HL-60/S4 (cell line): ENCODE measurements at regions not wholly inside any gene's neighbourhood (a gene's known extent, or its start where the extent isn't known, plus 50 kb on each side); places are given as distances from the start of the nearest gene placed in this dataset.

Experiments used
- in situ Hi-C: fragments of 300-500 bp; cut with MboI; formaldehyde crosslinking; loops from 2 replicates; pipeline ENCODE4 v1.14.3; 2022; ENCODE audit warnings: low sequenced_read_pairs

DNA sequence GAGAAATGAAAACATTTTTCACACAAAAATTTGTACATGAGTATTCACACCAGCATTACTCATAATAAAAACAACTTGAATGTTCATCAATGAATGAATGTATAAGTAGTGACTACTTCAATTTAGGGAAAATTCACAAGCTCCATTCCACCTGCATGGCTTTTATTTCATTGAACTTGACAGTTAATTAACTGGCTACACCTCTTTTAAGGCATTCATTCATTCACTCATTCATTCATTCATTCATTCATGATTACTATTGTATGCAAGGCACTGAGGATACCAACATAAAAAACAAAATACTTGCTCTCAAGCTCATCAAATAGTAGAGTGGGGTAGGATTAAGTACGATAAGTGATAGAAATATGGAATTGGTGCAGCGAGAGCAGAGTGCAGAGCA lies 198.3 kb upstream of the DLGAP1 start:
- in situ Hi-C loops = no loop called here

DNA sequence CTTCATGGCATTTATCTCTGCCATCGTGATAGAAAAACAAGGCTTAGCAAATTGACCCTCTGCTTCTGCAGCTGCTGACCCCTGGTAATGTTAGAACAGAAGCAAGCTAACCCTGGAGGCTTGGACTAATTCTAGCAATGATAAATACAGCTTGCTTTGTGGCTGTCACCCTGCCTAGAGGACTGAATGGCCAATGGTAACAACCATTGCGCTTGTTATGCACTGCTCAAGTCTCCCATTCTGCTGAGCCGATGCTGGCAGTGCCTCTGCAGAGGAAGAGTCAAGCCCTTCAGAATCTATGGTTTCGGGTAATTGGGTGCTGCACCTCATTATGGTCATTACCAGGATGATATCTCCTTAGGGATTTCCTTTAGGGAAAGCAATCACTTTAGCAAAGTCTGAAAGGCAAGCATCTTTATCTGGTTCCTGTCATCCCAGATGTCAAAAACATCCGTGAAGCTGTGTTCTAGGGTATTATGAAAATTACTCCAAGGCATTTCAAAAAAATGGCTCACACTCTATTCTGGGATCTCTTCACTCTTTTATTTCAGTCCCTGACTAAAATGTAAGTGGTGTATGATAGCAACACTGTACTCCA lies 186.8 kb upstream of the DLGAP1 start:
- in situ Hi-C loops = no loop called here

DNA sequence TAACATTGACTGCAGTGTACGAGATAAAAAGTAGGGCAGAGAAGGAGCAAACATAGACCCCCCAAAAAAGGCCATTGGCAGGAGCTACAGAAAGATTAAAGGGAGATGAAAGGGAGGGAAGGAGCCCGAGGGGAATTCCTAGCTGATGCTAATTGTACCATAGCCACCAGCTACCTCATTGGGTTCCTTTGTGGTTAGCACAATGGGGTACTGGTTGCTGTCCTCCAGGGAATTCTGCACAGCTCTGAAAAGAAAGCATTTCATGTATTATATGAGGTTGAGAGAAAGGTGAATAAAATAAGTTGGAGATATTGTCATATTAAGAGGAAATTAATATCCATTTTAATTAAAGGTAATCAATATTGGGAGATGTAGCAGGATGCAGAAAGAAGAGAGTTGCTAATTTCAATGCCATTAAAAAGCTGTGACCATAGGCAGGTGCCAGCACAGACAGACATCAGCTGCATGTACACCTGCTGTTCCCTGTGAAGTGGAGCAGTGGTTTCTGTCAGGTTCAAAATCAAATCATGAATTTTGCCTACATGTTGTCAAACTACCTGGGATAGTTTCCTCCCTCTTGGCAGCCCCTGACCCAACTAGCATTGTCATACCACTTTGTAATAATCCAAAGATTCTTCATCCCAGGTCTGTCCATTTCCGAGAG lies 185.4 kb upstream of the DLGAP1 start:
- in situ Hi-C loops = no loop called here

DNA sequence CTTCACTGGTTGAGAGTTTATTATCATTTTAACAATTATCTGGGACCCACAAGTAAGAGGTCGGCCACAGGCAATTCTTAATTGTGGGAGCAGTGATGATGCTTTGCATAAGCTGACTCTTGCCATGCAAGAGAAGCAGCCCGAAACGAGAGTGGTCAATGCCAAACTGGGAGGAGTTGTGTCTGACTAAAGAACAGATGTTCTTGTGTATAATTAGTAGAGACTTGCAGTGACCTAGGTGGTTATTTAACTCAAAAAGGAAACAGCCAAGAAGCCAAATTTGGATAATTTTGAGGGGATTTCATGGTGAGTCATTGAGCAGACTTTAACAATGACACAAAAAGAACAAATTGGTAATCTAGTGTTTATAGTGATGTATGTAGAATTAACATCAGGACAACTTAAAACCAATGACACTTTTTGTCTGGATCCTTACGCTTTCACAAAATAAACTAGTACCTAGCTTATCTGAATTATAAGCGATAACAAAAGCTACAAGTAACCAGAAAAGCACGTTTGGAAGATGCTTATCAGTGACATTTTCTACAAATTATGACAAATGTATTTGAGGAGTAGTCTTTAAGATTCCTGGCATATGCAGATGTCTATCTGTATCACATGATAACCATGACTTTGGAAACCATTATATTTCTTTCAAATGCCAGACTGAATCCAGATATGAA lies 184.7 kb upstream of the DLGAP1 start:
- in situ Hi-C loops = no loop called here

DNA sequence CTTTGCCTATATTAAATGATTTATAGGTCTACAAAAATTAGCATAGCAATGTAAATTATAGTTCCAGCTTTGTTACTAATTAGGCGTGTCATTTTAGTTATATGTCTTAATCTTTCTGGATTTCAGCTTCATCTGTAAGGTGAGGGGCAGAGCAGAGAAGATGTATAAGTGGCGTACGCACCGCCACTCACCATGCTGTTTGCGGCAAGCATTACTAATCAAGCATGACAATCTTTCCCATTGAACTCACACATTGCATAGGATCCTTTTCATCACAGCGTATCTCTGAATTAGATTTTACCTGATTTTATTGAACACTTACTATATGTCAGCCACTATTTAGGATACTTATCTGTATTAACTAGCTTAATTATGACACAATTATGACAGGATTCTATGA lies 183.6 kb upstream of the DLGAP1 start:
- in situ Hi-C loops = no loop called here

DNA sequence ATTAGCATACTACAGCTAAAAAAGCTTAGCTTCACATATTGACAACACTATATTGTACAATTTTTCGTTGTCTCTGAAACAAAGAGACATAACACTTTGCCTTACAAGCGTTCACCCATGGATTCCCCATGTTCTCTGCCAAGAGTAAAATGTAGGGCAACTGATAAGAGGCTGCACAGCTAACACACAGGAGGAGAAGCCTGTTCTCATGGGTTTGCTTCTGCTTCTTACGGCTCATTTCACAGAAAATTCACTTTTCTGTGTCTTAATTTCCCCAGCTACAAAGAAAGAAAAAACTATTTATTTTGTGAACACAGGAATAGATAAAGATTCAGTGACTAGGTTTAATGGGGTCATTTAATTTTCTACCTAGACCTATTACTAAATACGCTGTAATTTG lies 182.8 kb upstream of the DLGAP1 start:
- in situ Hi-C loops = no loop called here

DNA sequence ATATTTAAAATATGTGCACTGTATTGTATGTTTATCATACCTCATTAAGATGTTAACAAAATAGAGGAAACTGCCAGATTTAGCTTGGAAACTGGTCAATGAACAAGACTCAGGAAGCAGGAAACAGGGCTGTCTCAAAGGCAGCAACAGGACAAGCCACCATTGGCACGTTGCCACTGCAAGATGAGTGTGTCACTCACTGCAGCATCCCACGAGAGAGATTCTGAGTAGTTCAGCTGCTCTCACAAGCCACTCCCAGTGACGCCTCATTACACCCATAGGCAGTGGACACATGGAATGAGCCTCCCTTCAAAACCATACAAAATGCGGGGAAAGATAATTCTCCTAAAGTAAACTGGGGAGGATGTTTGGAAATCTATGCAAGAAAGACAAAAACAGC lies 181.9 kb upstream of the DLGAP1 start:
- in situ Hi-C loops = no loop called here

DNA sequence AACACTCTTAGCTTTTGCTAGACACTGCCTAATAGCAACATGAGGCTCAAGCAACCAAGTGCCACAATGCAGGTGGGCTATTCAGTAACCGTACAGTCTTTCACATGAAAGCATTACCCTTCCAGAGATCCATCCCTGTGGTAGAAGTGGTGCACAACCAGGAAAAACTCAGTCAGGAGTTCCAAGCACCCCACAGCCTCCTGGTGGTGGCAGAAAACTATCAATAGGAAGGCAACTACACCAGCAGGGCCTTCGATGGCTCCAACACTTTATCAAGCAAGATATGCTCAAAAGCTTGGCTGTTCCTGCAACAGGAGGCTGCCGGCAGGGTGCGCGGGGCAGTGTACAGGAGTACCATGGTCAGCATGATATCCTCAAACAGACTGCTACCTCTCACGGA lies 176.1 kb upstream of the DLGAP1 start:
- in situ Hi-C loops = no loop called here

DNA sequence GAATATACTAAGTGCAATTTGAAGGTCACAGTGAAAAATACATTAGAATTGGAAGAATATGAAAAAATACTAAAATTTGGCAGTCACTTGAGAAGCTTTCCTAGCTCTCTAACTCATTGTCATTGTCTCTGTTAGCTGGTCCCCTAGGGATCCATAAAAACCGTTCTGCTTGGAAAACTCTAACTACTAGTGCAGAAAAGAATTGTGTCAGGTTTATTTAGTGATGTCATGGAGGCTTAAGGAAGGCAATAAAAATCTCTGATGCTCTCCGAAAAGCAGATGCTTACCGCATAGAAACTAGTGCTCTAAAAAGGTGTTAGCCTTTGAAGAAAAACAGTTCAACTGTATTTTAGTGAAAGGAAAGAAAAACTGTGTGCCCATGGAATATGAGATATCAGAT lies 150.1 kb upstream of the DLGAP1 start:
- in situ Hi-C loops = no loop called here

DNA sequence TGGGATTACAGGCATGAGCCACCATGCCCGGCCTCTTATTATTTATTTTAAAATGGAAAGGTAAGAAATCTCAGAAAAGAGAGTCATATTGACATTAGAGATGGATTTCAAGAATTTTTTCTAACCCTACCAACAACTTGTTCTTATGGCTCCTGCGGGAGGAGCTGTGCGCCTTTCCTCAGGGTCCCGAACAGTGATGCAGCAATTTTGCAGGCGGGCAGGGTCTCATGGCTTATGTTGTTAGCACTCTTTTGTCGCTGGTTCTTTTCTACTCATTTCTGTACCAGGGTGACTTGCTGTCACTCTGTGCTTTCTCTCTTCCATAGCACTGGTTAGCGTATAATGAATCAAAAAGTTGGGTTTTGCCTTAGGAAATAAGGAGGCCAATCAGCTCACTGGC lies 148.8 kb upstream of the DLGAP1 start:
- in situ Hi-C loops = no loop called here

DNA sequence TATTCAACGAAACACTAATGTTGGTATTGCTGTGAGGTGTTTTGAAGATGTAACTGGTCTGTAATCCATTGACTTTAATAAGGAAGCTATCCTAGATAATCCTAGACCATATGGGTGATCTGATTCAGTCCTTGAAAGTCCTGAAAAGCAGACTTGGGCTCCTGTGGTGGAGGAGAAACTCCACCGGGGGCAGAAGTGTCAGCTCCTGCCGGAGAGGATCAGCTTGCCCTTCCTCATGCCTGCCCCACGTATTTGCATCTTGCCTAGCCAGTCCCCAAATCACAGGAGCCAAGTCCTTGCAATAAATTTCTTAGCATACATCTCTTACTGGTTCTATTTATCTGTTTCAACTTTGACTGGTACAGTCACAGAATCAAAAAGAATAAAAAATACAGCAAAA lies 144.2 kb upstream of the DLGAP1 start:
- in situ Hi-C loops = no loop called here

DNA sequence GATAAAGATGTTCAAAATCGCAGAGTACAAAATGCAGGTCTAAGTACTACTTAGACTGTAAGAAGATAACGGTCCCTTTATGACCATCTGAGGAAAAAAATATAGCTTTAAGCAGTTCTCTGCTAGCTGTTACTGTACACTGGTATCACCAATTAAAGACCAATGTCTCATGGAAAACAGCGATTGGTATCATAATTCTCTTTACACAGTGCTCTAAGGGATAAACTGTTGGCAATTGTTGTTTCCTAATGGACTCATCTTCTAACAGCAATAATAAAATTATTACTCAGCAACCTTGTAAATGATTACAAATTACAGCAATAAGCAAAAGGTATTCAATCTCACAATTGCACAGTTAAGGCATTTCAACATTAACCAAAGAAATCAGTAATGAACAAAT lies 142.2 kb upstream of the DLGAP1 start:
- in situ Hi-C loops = no loop called here

DNA sequence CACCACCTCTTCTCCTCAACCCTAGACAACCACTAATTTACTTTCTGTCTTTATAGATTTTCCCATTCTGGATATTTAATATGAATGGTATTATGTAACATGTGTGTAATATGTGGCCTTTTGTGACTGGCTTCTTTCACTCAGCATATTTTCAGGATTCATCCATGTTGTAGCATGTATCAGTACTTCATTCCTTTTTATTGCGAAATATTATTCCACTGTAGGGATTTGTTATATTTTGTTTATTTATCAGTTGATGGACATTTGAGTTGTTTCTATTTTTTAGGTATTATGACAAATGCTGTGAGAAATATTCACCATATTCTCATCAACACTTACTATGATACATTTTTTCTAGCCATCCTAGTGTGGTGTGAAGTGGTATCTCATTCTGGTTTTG lies 138.8 kb upstream of the DLGAP1 start:
- in situ Hi-C loops = no loop called here

DNA sequence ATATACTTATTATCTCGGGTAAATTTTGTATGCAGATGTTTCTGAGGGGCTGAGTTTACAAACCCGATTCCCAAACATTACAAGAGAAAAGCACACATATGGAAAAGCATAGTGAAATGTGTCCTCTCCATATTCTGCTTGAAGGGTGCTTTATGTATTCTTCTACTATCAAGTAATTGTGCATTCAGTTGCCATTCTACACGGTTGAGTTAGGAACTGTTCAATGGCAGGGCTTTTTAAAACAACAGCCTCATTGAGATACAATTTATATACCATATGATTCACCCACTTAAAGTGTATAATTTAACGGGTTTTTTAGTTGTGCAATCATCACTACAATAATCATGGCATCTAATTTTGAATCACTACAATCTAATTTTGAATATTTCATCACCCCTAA lies 138.4 kb upstream of the DLGAP1 start:
- in situ Hi-C loops = no loop called here

DNA sequence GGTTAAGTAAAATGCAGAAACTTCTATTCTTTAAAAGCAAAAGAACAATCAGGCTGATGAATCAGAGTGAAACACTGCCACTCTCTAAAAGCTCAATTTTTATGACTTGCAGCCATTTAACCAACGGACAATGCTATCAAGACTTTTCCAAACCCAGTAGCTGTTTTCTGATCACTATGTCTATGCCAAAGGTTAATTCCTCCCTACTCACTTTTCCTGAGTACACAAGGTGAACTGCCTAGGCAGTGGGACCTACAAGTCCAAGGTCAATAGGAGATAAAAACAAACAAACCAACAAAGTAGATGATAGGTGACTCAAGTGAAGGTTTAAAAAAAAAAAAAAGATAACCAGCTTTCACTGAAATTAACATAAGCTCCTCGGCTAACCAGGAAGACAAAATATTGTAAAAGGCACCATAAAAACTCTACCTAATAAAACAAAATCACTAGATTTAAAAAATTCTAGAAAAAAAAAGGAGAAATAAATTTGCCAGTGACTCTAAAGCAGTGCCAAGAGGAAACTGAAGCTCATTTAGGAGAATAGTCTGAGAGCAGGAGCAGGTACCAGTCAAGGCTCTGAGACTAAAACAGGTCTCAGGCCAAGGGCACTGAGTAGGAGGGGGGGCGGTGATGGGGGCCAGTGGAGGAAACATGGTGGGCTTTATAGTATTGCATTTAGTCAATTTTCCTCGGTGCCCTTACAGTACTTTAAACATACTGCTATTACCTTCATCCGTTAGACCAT lies 134.1 kb upstream of the DLGAP1 start:
- in situ Hi-C loops = no loop called here

DNA sequence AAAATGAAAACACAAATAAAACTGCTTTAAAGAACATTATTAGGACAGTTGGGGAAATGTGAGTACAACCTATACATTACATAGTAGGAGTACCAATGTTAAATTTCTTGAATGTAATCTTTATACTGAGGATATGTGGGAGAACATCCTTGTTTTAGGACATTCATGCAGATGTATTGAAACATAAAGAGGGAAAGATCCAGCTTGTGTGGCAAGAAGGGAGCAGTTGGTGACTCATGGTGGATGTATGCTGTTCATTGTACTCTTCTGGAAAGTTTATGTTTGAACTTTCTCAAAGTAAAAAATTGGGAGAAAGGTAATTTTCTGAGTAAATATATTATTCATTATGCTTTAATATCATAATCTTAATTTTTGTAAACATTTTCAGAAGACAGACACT lies 132.1 kb upstream of the DLGAP1 start:
- in situ Hi-C loops = no loop called here

DNA sequence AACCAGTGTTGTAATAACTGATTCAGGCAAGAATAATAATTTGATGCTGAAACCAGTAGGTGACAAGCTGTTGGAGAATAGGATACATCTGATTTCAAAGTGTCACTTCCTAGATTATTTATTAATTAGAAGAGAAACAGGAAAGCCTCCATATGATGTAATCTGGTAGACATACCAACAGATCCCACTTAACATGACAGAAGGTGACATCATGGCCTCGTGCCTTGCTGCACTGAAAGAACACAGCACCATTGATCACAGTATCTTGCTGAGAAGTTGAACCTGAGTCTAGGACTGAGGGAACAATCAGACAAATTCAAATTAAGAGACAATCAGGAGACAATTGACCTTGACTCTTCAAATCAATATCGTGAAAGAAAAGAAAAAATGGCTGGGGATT lies 131.6 kb upstream of the DLGAP1 start:
- in situ Hi-C loops = no loop called here

DNA sequence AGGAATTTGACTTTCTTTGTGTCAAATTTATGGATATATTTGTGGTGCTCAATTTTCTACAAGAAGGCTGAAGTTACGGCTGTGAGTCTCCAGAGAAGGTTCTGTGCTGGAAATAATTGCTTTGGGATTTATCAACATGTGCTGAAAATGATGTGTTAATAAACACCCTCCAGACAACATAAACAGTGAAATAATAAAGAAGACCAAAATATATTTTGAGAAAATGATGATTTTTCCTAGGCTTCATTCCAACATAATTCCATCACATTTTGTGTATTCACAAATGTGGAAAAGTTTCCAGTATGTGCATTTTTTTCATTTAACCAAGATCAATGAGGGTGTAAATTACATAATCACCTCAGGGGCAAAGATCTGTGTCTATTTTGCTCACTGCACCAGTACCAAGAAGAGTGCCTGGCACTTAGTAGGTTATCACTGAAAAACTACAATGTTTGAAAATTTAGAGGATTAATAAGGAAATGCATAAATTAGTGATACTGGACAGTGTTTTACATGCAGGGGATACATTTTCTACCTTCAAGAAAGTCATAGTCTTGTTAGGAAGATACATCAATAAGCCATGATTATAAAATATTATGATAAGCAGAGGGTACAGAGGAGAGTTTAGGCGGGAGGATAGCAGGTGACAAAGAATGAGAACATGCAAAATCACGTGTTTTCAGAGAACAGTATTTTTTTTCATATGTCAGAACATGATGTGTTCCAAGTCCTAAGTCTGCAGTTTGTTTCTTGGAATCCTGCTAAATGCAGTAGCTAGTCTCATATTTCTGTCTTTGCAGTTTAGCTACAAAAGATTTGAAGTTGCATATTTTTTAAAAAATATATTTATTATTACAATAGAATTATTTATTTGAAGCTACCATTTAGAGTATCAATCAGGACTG lies 127.6 kb upstream of the DLGAP1 start:
- in situ Hi-C loops = no loop called here

DNA sequence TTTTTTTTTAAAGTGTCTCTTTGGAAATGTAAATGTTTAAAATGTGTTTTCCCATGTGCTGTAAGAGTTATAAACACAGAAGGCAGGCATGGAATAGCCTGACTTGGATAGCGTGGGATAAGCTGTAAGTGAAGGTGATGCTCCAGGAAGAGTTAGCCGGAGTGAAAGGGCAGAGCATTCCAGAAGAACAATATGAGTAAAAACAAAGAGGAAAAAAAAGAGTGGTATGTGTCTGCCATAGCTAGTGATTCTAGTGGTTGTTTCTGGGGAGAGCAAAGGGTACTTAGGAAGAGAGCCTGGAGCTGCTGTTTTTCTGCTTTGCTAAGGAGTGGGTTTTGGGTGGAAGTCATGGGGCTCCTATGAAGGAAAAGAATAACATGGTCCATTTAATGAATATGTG lies 126.9 kb upstream of the DLGAP1 start:
- in situ Hi-C loops = no loop called here

DNA sequence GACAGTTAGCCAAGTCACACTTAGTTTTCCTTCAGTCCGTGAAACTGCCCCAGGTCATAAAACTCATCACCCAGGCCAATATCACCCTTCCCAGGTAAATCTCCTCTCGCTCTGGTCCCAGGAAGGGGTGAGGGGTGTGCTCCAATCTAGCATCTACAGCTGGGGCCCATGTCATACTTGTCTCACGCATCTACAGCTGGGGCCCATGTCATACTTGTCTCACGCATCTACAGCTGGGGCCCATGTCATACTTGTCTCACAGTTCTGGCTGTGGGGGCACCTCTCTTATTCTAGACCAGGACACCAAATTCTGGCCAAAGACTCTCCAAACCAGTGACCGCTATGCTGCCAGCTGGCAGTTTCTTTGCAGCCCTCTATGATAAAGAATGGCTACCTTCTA lies 123.3 kb upstream of the DLGAP1 start:
- in situ Hi-C loops = no loop called here

DNA sequence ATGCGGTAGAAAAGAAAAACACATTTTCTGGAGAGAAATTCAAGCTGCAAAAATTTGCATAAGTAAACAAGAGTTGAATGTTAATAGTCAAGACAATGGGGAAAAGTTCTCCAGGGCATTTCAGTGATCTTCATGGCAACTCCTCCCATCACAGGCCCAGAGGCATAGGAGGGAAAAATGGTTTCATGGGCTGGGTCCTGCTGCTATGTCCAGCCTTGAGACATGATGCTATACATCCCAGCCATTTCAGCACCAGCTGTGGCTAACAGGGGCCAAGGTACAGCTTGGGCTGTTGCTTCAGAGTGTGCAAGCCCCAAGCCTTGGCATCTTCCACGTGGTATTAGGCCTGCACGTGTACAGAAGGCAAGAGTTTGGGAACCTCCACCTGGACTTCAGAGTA lies 118.6 kb upstream of the DLGAP1 start:
- in situ Hi-C loops = no loop called here
